Vagina (tissue), 2 donors: ENCODE measurements at regions not wholly inside any gene's neighbourhood (a gene's known extent, or its start where the extent isn't known, plus 50 kb on each side); places are given as distances from the start of the nearest gene placed in this dataset.

ENCODE experiments used
- POLR2A ChIP-seq, 2 donors: fragments of 450-650 bp; IDR thresholded peaks; one replicate each; pipeline ENCODE4 v1.6.1; 2017; ENCODE audit warnings: antibody characterized with exemption in 2 of 2, mild to moderate bottlenecking in 2 of 2, moderate library complexity in 2 of 2
- POLR2AphosphoS5 ChIP-seq, 2 donors: sonication (generic); formaldehyde crosslinking; IDR thresholded peaks; one replicate each; pipeline ENCODE4 v1.9.0; 2017; ENCODE audit warnings: antibody characterized with exemption in 2 of 2, mild to moderate bottlenecking in 2 of 2, low read depth in 1 of 2; ENCODE audit not compliant: insufficient read depth in 1 of 2
- TF ChIP-seq, protein P1 (sequence below), 3 experiments: fragments of 450-650 bp in 2 of 3; fragments of 200-600 bp in 1 of 3; sonication (generic) in 1 of 3; IDR thresholded peaks; one replicate each; pipeline ENCODE4 v1.5.1; 2017 to 2019; ENCODE audit warnings: antibody characterized with exemption in 3 of 3, mild to moderate bottlenecking in 2 of 3, moderate library complexity in 2 of 3

- TF ChIP-seq, protein P1, sequence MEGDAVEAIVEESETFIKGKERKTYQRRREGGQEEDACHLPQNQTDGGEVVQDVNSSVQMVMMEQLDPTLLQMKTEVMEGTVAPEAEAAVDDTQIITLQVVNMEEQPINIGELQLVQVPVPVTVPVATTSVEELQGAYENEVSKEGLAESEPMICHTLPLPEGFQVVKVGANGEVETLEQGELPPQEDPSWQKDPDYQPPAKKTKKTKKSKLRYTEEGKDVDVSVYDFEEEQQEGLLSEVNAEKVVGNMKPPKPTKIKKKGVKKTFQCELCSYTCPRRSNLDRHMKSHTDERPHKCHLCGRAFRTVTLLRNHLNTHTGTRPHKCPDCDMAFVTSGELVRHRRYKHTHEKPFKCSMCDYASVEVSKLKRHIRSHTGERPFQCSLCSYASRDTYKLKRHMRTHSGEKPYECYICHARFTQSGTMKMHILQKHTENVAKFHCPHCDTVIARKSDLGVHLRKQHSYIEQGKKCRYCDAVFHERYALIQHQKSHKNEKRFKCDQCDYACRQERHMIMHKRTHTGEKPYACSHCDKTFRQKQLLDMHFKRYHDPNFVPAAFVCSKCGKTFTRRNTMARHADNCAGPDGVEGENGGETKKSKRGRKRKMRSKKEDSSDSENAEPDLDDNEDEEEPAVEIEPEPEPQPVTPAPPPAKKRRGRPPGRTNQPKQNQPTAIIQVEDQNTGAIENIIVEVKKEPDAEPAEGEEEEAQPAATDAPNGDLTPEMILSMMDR (IDR thresholded peaks at IDR 0.05), result no peak
- no peak for TF ChIP-seq POLR2A (IDR thresholded peaks at IDR 0.05)
- no peak for TF ChIP-seq POLR2AphosphoS5 (IDR thresholded peaks at IDR 0.05; ENCODE audit: insufficient read depth in 1 of 2, low read depth in 1 of 2)
These were observed 512.1 kb upstream of the LRRC4C start for GRCh38 chr11:41971592-41971991.
